OCI-LY7 (cell line): ENCODE measurements at regions not wholly inside any gene's neighbourhood (a gene's known extent, or its start where the extent isn't known, plus 50 kb on each side); places are given as distances from the start of the nearest gene placed in this dataset.

Source experiments
- EZH2phosphoT487 ChIP-seq: fragments of 200-600 bp; sonication (generic); IDR thresholded peaks from 2 replicates; pipeline ENCODE4 v1.6.1; 2018; ENCODE audit warnings: low read depth, borderline replicate concordance, mild to moderate bottlenecking, mixed run types, antibody characterized with exemption, low read length, moderate library complexity, mixed read lengths
- TF ChIP-seq, protein P1 (sequence below): fragments of 200-600 bp; sonication (generic); conservative IDR thresholded peaks from 2 replicates; pipeline ENCODE4 v1.5.1; 2014; ENCODE audit warnings: mild to moderate bottlenecking, antibody characterized with exemption, low read length, moderate library complexity, mixed read lengths

DNA sequence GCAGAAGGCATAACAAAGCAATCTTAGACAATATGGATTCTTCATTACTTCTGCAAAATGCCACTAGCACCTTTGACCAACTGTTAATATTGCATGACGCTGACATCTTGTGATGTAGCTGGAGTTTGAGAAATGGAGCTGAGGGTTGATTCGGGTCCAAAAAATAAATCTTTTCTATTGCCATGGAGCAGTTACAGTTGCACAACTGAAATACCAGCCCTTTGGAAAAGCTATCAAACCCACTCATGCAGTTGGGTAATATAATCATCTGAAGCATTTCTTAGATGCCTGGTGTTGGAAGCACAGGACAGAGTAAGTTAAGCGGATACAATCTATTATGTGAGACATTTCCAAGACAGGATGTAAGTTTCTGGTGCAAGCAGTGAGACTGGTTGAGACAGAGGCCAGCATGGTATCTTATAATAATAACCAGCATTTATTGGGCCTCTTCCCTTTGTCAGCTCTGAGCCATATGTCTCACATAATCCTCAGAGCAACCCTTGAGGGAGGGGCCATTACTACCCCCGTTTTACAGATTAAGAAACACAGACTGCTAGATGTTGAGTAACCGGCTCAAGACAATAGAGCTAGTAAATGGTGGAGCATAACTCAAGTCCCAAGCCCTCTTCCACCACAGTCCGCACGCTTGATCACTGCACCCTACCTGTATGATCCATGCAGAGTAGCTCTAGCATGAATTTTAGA, 74.9 kb upstream of the CAPRIN1 start:
- TF ChIP-seq, protein P1, sequence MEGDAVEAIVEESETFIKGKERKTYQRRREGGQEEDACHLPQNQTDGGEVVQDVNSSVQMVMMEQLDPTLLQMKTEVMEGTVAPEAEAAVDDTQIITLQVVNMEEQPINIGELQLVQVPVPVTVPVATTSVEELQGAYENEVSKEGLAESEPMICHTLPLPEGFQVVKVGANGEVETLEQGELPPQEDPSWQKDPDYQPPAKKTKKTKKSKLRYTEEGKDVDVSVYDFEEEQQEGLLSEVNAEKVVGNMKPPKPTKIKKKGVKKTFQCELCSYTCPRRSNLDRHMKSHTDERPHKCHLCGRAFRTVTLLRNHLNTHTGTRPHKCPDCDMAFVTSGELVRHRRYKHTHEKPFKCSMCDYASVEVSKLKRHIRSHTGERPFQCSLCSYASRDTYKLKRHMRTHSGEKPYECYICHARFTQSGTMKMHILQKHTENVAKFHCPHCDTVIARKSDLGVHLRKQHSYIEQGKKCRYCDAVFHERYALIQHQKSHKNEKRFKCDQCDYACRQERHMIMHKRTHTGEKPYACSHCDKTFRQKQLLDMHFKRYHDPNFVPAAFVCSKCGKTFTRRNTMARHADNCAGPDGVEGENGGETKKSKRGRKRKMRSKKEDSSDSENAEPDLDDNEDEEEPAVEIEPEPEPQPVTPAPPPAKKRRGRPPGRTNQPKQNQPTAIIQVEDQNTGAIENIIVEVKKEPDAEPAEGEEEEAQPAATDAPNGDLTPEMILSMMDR, result no peak
- no peak for TF ChIP-seq EZH2phosphoT487
